NCI-H2107 (cell line): ENCODE measurements at regions not wholly inside any gene's neighbourhood (a gene's known extent, or its start where the extent isn't known, plus 50 kb on each side); places are given as distances from the start of the nearest gene placed in this dataset.

Experiments
- DNase-seq: peaks from one replicate; lab custom pipeline; 2025; lab: John Stamatoyannopoulos, UW

DNA sequence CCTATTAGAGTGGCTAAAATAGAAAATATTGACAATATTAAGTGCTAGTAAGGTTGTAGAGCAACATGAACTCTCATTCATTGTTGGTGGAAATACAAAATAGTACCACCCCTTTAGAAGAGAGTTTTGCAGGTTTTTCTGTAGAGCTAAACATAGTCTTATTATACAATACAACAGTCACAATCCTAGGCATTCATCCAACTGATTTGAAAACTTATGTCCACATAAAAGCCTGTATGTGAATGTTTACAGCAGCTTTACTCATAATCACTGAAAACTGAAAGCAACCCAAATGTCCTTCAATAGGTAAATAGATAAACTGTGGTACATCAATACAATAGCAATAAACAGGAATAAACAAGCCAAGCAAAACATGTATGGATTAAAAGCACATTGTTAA is 127.2 kb upstream of the PRNP start:
- DNase-seq: no peak

- DNase-seq: no peak
Observed at GRCh38 chr20:4556781-4557180, 129.5 kb upstream of the PRNP start.

- no peak for DNase-seq
Observed at GRCh38 chr20:4555188-4555890, 130.9 kb upstream of the PRNP start.

DNA sequence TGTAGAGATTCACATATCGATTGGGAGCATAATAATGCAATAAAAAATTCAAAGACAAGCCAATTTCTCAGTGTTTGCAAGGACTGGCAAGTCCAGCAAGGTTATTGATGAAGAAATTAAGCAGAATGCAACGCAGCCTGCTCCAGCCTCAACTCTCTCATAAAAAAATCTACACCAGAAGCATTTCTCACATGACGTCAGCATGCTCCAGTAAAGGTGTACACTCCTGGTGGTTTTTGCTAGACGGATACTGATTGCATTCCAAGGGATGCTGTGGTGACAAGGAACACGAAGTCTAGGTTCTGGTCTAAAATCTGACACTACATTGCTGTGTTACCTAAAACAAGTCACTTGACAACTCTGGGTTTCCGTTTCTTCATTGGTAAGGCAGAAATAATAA is 131.9 kb upstream of the PRNP start:
- DNase-seq: no peak

GRCh38 chr20:4552075-4552640 is 134.1 kb upstream of the PRNP start:
- DNase-seq: no peak

- DNase-seq: no peak
Observed at GRCh38 chr20:4550740-4551139, 135.5 kb upstream of the PRNP start.

DNA sequence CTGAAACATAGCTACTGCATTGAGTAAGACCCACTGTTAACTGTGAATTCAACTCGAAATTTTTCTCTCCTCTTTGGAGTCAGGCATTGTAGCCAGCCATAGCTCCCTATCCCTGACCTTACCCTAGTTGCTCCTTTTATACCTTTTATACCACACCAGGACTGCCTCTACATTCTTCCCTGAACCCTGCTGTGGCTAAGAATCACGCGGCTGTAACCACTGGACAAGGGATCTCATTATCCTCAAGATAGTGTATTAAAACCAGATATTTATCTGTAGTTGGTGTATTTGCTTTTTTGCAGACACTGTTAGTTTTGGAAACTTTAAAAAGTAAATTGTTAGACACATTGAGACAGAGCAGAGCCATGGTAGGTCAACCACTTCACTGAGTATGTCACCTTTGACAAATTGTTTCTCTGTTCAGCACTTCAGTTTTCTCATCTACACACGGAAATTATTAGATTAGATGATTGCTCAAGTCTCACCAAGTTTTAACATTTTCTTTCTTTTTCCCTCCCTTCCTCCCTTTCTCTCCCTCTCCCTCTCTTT is 136.5 kb upstream of the PRNP start:
- no peak for DNase-seq

DNA sequence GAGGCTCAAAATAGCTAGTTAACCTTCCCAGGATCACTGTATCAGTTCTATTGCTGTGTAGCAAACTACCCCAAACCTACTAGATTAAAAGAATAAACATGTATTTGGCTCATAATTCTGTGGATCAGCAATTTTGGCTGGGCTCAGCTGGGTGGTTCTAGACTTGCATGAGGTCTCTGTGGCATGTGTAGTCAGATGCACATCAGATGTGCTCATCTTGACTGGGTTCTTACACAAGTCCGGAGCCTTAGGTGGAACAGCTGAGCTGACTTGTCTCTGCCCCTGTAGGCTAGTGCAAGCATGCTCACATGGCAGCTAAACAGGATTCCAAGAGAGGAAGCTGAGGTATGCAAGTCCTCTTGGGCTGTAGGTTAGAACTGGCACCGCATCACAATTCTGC is 137.7 kb upstream of the PRNP start:
- DNase-seq: no peak

DNA sequence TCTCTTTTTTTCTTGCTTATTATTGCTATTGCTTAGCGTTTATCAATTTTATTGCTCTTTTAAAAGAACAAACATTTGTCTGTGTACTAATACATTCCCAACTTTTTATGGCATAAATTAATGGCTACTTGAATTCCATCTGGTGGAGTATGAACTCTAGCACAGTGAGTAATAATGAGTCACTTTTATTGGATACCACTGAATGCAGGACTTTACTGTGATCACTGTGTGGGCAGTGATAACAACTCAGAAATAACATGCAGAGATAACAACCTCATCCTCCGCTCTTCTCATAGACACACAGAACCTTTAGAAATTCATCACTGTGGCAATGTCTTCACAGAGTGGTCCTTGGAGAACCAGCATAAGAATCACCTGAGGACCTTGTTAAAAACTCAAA is 139.5 kb upstream of the PRNP start:
- DNase-seq: no peak

DNA sequence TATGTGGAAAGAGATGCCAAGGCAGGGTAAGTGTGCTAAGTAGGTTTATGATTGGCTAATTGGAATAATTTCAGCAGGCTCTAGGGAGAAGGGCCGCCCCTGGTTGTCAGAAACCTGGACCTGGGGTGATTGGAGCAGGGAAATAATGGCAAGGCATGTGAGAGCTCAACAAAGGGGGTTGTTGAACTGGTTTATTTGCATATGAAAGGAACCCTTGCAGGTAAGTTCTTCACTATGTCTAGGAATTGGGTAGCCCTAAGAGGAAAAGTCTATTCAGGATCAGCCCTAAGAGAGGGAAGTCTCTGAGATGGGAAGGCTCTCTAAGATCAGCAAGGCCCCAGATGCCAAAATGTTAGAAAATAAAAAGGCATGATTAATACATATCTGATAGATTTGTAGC is 139.9 kb upstream of the PRNP start:
- no peak for DNase-seq

- DNase-seq: no peak
Observed at GRCh38 chr20:4545526-4545925, 140.7 kb upstream of the PRNP start.

DNA sequence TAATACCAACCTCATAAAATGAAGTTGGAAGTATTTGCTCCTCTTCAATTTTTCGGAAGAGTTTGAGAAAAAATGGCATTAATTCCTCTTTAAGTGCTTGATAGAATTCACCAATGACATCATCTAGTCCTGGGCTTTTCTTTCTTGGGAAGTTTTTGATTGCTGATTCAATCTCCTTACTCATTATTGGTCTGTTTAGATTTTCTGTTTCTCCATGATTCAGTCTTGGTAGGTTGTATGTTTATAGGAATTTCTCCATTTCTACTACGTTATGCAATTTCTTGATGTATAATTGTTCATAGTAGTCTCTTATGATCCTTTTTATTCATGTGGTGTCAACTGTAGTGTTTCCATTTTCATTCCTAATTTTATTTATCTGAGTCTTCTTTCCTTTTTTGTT is 141.5 kb upstream of the PRNP start:
- no peak for DNase-seq

GRCh38 chr20:4542270-4542669 is 144.0 kb upstream of the PRNP start:
- no peak for DNase-seq

GRCh38 chr20:4534315-4534714 is 151.9 kb upstream of the PRNP start:
- no peak for DNase-seq

- DNase-seq: no peak
Observed at GRCh38 chr20:4533368-4534133, 152.7 kb upstream of the PRNP start.

GRCh38 chr20:4532772-4533171 is 153.5 kb upstream of the PRNP start:
- DNase-seq: no peak

GRCh38 chr20:4524792-4525191 is 161.5 kb upstream of the PRNP start:
- DNase-seq: no peak

DNA sequence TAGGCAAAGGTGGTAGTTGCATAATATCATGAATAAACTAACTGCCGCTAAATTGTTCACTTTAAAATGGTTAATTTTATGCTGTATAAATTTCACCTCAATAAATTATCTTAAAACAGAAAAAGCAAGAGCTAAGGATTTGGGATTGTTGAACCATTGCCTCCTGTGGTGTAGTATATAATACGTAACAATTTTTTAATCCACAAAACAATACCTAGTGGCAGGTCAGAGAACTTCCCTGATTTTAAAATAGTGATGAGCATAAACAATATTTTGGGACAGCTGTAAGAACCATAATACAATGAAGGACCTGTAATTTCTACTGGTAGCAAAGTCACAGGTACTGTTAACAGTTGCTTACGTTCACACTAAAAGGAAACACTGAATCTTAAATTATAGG is 161.9 kb upstream of the PRNP start:
- no peak for DNase-seq

GRCh38 chr20:4522310-4522709 is 163.9 kb upstream of the PRNP start:
- DNase-seq: no peak

DNA sequence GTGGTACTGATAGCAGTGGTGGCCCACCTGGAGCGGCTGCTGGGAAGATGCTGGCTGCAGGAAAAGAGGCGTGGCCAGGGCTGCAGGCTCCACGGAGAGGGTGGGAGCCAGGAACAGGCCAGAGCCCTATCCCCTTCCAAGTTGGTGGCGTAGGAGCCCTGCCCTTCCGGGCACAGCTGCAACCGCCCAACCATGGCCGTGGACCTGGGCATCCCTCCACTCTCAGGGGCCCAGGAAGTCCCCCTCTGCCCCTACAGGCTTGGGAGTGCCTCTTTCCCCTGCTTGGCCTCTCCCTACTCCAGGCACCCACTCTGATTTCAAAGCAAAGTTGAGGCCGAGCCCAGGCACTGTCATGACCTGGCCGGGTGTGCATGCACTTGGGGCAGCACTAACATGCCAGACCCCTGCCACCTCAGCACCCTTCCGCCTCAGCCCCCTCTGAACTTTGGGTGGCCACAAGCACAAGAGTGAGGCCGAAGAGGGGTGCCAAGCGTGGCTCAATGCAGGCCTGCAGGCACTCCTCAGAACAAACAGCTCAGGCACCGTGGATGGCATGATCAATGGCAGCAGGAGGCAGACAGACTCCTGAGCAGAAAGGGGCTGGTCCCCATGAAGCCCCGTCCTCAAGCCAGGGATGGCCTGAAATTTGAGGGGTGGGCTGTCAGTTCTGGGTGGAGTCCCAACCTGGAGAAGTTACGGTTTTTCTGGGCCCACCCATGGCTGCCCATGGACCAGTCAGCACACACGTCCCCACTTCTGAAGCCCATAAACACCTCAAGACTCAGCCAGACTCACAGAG is 164.9 kb upstream of the PRNP start:
- DNase-seq: no peak

GRCh38 chr20:4519534-4519933 is 166.7 kb upstream of the PRNP start:
- no peak for DNase-seq

GRCh38 chr20:4516876-4517275 is 169.4 kb upstream of the PRNP start:
- DNase-seq: no peak
